ENCODE measurements at regions not wholly inside any gene's neighbourhood (a gene's known extent, or its start where the extent isn't known, plus 50 kb on each side); places are given as distances from the start of the nearest gene placed in this dataset.

DNA sequence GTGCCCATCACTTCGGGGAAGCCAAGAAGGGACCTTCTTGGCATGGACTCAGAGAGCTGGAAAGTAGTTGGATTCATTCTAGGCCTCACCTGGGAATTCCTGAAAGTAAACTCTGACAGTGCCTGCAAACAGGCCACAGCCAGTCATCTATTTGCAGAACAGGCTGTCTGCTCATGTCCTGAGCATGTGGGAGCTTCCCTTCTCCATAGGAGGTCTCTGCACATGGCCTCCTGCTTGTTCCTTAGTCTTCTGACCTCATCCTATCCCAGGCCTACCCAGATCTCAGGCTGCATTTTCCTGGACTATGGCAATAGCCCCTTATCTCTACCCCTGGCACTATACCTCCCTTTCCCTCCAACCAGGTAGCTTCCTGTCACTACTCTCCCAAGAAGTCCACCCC is 67.2 kb upstream of the FSTL4 start:
- no peaks in the 10 kb centered on the region for H3K9me3 ChIP-seq (replicated peaks; ENCODE audit: control insufficient read depth, insufficient read depth, low read length)
- CTCF ChIA-PET, result no interaction called here
- H3K27ac ChIP-seq (ENCODE audit: control insufficient read depth, insufficient read depth), result no peak overlapping the region
- ATAC-seq, result no peak
- H3K9ac ChIP-seq (ENCODE audit: control insufficient read depth, insufficient read depth, low read length), result no peak overlapping the region
- intact Hi-C loops (cut with micrococcal nuclease; ENCODE audit: unreplicated experiment) (no loop called here), in situ Hi-C loops (cut with MboI) (no loop called here)
- H4K20me1 ChIP-seq (ENCODE audit: control insufficient read depth, insufficient read depth), result no peaks in the 10 kb centered on the region
- no peaks in the 10 kb centered on the region for H3K79me2 ChIP-seq (ENCODE audit: control insufficient read depth, insufficient read depth, low read length)
- 0 out of 4 replicates have a peak, but pooled peaks cover 0 to 1% of the 10 kb centered on the region in 2 experiments for H3K27me3 ChIP-seq (replicated peaks in 1 of 2; ENCODE audit: control insufficient read depth in 2 of 2, insufficient read depth in 2 of 2, low read length in 1 of 2)
- no peak overlapping the region for H3K4me3 ChIP-seq
- no peak for DNase-seq (ENCODE audit: low read depth, low spot score)
- RAD21 ChIA-PET (ENCODE audit: unreplicated experiment), result no interaction called here
- no peak overlapping the region for H3K4me2 ChIP-seq (ENCODE audit: control insufficient read depth, insufficient read depth)
- H3K36me3 ChIP-seq (ENCODE audit: control insufficient read depth in 2 of 2, insufficient read depth in 2 of 2, low read length in 1 of 2), result no peaks in the 10 kb centered on the region
- no peak overlapping the region for H2AFZ ChIP-seq (ENCODE audit: control insufficient read depth, low read depth, low read length)
- no peak for FAIRE-seq
- WGBS (ENCODE audit: insufficient coverage, insufficient replicate concordance, low lambda C conversion rate, missing lambda C conversion rate), result 0% methylated on average over 1 of the region's 1 CpG
- H3K4me1 ChIP-seq (ENCODE audit: control insufficient read depth, insufficient read depth, low read length), result no peaks in the 10 kb centered on the region
- POLR2A ChIA-PET, result no interaction called here
- SMC1A ChIA-PET (ENCODE audit: uncharacterized antibody, unreplicated experiment), result no interaction called here
- no TSS peak for BruUV-seq (replicated peaks)
- TF ChIP-seq RAD51 (IDR thresholded peaks at IDR 0.05) (no peak), ZNF207 (IDR thresholded peaks at IDR 0.05; ENCODE audit: borderline replicate concordance) (no peak), ELK1 (IDR thresholded peaks at IDR 0.05; ENCODE audit: low read depth, low read length) (no peak), RBBP5 (conservative IDR thresholded peaks at IDR 0.05) (no peak), ZNF592 (IDR thresholded peaks at IDR 0.05) (no peak), BCLAF1 (IDR thresholded peaks at IDR 0.05) (no peak), NFYB (IDR thresholded peaks at IDR 0.05; ENCODE audit: insufficient read depth, low read depth, low read length) (no peak), MXI1 (IDR thresholded peaks at IDR 0.05; ENCODE audit: low read depth, low read length) (no peak), YBX1 (IDR thresholded peaks at IDR 0.05) (no peak), SMC3 (IDR thresholded peaks at IDR 0.05; ENCODE audit: borderline replicate concordance, low read length) (no peak), CHD1 (IDR thresholded peaks at IDR 0.05; ENCODE audit: low read depth, low read length) (no peak)
- TF ChIP-seq, protein P1, sequence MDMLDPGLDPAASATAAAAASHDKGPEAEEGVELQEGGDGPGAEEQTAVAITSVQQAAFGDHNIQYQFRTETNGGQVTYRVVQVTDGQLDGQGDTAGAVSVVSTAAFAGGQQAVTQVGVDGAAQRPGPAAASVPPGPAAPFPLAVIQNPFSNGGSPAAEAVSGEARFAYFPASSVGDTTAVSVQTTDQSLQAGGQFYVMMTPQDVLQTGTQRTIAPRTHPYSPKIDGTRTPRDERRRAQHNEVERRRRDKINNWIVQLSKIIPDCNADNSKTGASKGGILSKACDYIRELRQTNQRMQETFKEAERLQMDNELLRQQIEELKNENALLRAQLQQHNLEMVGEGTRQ (IDR thresholded peaks at IDR 0.05; ENCODE audit: borderline replicate concordance, low read depth, low read length), result no peak
- TF ChIP-seq, protein P2, sequence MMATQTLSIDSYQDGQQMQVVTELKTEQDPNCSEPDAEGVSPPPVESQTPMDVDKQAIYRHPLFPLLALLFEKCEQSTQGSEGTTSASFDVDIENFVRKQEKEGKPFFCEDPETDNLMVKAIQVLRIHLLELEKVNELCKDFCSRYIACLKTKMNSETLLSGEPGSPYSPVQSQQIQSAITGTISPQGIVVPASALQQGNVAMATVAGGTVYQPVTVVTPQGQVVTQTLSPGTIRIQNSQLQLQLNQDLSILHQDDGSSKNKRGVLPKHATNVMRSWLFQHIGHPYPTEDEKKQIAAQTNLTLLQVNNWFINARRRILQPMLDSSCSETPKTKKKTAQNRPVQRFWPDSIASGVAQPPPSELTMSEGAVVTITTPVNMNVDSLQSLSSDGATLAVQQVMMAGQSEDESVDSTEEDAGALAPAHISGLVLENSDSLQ (IDR thresholded peaks at IDR 0.05), result no peak
